DND-41 (cell line): ENCODE measurements at regions not wholly inside any gene's neighbourhood (a gene's known extent, or its start where the extent isn't known, plus 50 kb on each side); places are given as distances from the start of the nearest gene placed in this dataset.

ENCODE experiments used
- CTCF ChIP-seq: IDR thresholded peaks from 2 replicates; pipeline ENCODE4 v1.5.1; 2012; ENCODE audit warnings: borderline replicate concordance, low read length, moderate library complexity, mild to moderate bottlenecking; ENCODE audit not compliant: poor library complexity, severe bottlenecking; ENCODE audit errors: extremely low read depth
- EZH2 ChIP-seq: IDR thresholded peaks from 3 replicates; pipeline ENCODE4 v1.6.1; 2012; ENCODE audit warnings: borderline replicate concordance, low read depth, mild to moderate bottlenecking, moderate library complexity, low read length, inconsistent platforms; ENCODE audit not compliant: severe bottlenecking

- TF ChIP-seq CTCF: no peak
- TF ChIP-seq EZH2: no peak
Measured at GRCh38 chr5:39533749-39534148, 109.0 kb upstream of the DAB2 start.
